Ovary (tissue), 7 donors: ENCODE measurements at regions not wholly inside any gene's neighbourhood (a gene's known extent, or its start where the extent isn't known, plus 50 kb on each side); places are given as distances from the start of the nearest gene placed in this dataset.

Experiments
- DNase-seq, 5 donors: peaks; one replicate each; pipeline ENCODE4 v3.0.0-alpha.2; 2019 to 2020
- H3K27ac ChIP-seq, 2 donors: fragments of 200-600 bp; one replicate each; pipeline versions ENCODE4 v1.5.1 to v1.8.0; 2019 to 2022
- H3K27me3 ChIP-seq: fragments of 200-600 bp; one replicate; pipeline ENCODE4 v1.8.0; 2022
- H3K36me3 ChIP-seq: fragments of 200-600 bp; sonication (generic); one replicate; pipeline ENCODE4 v1.5.1; 2019
- H3K4me1 ChIP-seq: one replicate; pipeline ENCODE4 v1.8.1; 2013; ENCODE audit warnings: mild to moderate bottlenecking, moderate library complexity; ENCODE audit not compliant: insufficient read depth
- H3K4me3 ChIP-seq: fragments of 200-600 bp; sonication (generic); one replicate; pipeline ENCODE4 v1.5.1; 2017
- H3K9me3 ChIP-seq, 2 donors: fragments of 200-600 bp in 1 of 2; sonication (generic) in 1 of 2; one replicate each; pipeline versions ENCODE4 v1.5.1 to v1.8.1; 2013 to 2019; ENCODE audit warnings: mild to moderate bottlenecking in 1 of 2, moderate library complexity in 1 of 2
- CTCF ChIP-seq, 3 donors: fragments of 450-650 bp in 2 of 3; fragments of 200-600 bp in 1 of 3; IDR thresholded peaks; one replicate each; pipeline versions ENCODE4 v1.5.1 to v1.8.0; 2016 to 2022; ENCODE audit warnings: antibody characterized with exemption in 3 of 3, mild to moderate bottlenecking in 1 of 3
- EP300 ChIP-seq: sonication (generic); formaldehyde crosslinking; IDR thresholded peaks from one replicate; pipeline ENCODE4 v1.6.1; 2017; ENCODE audit warnings: antibody characterized with exemption
- POLR2A ChIP-seq: fragments of 450-650 bp; IDR thresholded peaks from one replicate; pipeline ENCODE4 v1.6.1; 2017; ENCODE audit warnings: antibody characterized with exemption, mild to moderate bottlenecking, moderate library complexity
- WGBS, 3 donors: extraction: QIAGEN DNeasy Blood & Tissue Kit in 1 of 3; methylation state at CpG; one replicate each; pipeline versions ENCODE4 v1.1.5 to v1.1.7; 2013 to 2017; 5-methylcytosine and 5-hydroxymethylcytosine counted together
- intact Hi-C, 4 donors: fragments of 100-400 bp; cut with DNase I; formaldehyde crosslinking; loops; one replicate each; pipeline versions ENCODE4 v1.11.0 to v1.15.1; 2022 to 2023
- donor health status: DM: no; HTN: no; CAD: no; lungs with moderate emphysema.
- donor health status: DM: no; HTN: no; CAD: no.
- donor health status: Bipolar disorder and iron deficiency.
- donor health status: DM: no; HTN: no; CAD: no.
- donor health status: DM: yes; HTN: yes; CAD: no.

GRCh38 chr18:75563150-75563549, 135.6 kb upstream of the SMIM21 start:
- Histone ChIP-seq H3K4me1 (no peaks in the 10 kb centered on the region), H3K36me3 (no peaks in the 10 kb centered on the region), H3K27me3 (no peaks in the 10 kb centered on the region), H3K9me3 (no peaks in the 10 kb centered on the region), H3K4me3 (no peak overlapping the region), H3K27ac (no peak overlapping the region)
- DNase-seq = no peak
- intact Hi-C loops = no loop called here
- WGBS, 3 donors = 91 to 94% (median 92%) methylated on average over 5 of the region's 5 CpGs
- no peak for TF ChIP-seq POLR2A
- no peak for TF ChIP-seq CTCF (IDR thresholded peaks at IDR 0.05)
- no peak for TF ChIP-seq EP300

- H3K9me3 ChIP-seq = no peaks in the 10 kb centered on the region
- TF ChIP-seq POLR2A (no peak), CTCF (IDR thresholded peaks at IDR 0.05) (no peak), EP300 (no peak)
- no peak for DNase-seq
- no peaks in the 10 kb centered on the region for H3K27me3 ChIP-seq
- no peak overlapping the region for H3K27ac ChIP-seq
- intact Hi-C loops = no loop called here
- WGBS, 3 donors = 33 to 49% (median 47%) methylated on average over 5 of the region's 5 CpGs
- H3K36me3 ChIP-seq = no peaks in the 10 kb centered on the region
- no peak overlapping the region for H3K4me3 ChIP-seq
- no peaks in the 10 kb centered on the region for H3K4me1 ChIP-seq
Measured at GRCh38 chr18:75562216-75562615, 134.7 kb upstream of the SMIM21 start.

GRCh38 chr18:75558790-75559189, 131.3 kb upstream of the SMIM21 start:
- Histone ChIP-seq H3K4me3 (no peak overlapping the region), H3K36me3 (no peaks in the 10 kb centered on the region), H3K27me3 (no peaks in the 10 kb centered on the region), H3K27ac (no peak overlapping the region), H3K9me3 (no peaks in the 10 kb centered on the region), H3K4me1 (no peaks in the 10 kb centered on the region)
- no peak for DNase-seq
- intact Hi-C loops = no loop called here
- 15 to 34% (median 23%) methylated on average over 1 of the region's 1 CpG for WGBS, 3 donors
- TF ChIP-seq CTCF (IDR thresholded peaks at IDR 0.05) (no peak), POLR2A (no peak), EP300 (no peak)

- no peaks in the 10 kb centered on the region for H3K27me3 ChIP-seq
- TF ChIP-seq EP300 = no peak
- no peak for TF ChIP-seq POLR2A
- H3K9me3 ChIP-seq = no peaks in the 10 kb centered on the region
- no peaks in the 10 kb centered on the region for H3K36me3 ChIP-seq
- 70 to 77% (median 74%) methylated on average over 3 of the region's 3 CpGs for WGBS, 3 donors
- no peak overlapping the region for H3K4me3 ChIP-seq
- no peak overlapping the region for H3K27ac ChIP-seq
- no peak for DNase-seq
- no peaks in the 10 kb centered on the region for H3K4me1 ChIP-seq
- intact Hi-C loops = no loop called here
Measured at GRCh38 chr18:75556841-75557240, 129.3 kb upstream of the SMIM21 start.

GRCh38 chr18:75554644-75555185, 127.2 kb upstream of the SMIM21 start:
- TF ChIP-seq EP300 = no peak
- no peak for TF ChIP-seq CTCF (IDR thresholded peaks at IDR 0.05)
- no peak for TF ChIP-seq POLR2A
- Histone ChIP-seq H3K9me3 (no peaks in the 10 kb centered on the region), H3K36me3 (no peaks in the 10 kb centered on the region), H3K27me3 (no peaks in the 10 kb centered on the region), H3K4me1 (no peaks in the 10 kb centered on the region), H3K27ac (no peak overlapping the region), H3K4me3 (no peak overlapping the region)
- WGBS, 3 donors = 60 to 63% (median 61%) methylated on average over 2 of the region's 2 CpGs
- no peak for DNase-seq
- intact Hi-C loops = no loop called here
